C4-2B (cell line): ENCODE measurements at regions not wholly inside any gene's neighbourhood (a gene's known extent, or its start where the extent isn't known, plus 50 kb on each side); places are given as distances from the start of the nearest gene placed in this dataset.

Experiments used
- ZFX ChIP-seq: fragments of 450-650 bp; IDR thresholded peaks from 2 replicates; pipeline ENCODE4 v1.6.1; 2017
- TF ChIP-seq, protein P1 (sequence below): fragments of 450-650 bp; conservative IDR thresholded peaks from 2 replicates; pipeline ENCODE4 v1.5.1; 2017; ENCODE audit warnings: mild to moderate bottlenecking

DNA sequence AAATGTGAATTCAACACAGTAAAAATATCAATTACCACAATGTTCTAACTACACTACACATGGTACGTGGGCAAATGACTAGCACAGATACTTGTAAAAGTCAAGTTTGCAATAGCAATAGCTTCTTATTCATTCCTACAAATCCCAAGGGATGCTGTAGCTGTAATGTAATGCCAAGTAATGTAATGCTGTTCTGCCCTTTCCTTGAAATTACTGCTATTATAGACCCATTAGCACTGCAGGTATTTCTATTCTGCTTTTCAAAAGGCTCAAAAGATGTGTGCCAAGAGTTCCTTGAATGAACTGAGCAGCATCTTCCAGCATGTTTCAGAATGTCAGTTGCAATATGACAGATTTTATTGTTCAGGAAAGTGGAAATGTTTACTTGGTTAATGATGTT is 129.9 kb upstream of the BANK1 start:
- TF ChIP-seq, protein P1, sequence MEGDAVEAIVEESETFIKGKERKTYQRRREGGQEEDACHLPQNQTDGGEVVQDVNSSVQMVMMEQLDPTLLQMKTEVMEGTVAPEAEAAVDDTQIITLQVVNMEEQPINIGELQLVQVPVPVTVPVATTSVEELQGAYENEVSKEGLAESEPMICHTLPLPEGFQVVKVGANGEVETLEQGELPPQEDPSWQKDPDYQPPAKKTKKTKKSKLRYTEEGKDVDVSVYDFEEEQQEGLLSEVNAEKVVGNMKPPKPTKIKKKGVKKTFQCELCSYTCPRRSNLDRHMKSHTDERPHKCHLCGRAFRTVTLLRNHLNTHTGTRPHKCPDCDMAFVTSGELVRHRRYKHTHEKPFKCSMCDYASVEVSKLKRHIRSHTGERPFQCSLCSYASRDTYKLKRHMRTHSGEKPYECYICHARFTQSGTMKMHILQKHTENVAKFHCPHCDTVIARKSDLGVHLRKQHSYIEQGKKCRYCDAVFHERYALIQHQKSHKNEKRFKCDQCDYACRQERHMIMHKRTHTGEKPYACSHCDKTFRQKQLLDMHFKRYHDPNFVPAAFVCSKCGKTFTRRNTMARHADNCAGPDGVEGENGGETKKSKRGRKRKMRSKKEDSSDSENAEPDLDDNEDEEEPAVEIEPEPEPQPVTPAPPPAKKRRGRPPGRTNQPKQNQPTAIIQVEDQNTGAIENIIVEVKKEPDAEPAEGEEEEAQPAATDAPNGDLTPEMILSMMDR: no peak
- no peak for TF ChIP-seq ZFX
